HFFc6 (cell line): ENCODE measurements at regions not wholly inside any gene's neighbourhood (a gene's known extent, or its start where the extent isn't known, plus 50 kb on each side); places are given as distances from the start of the nearest gene placed in this dataset.

Experiments used
- DNase-seq: peaks from one replicate; pipeline ENCODE4 v3.0.0-alpha.2; 2018
- H3K27ac Mint-ChIP-seq: 2 replicates; pipeline ENCODE4 v1.8.0; 2020; ENCODE audit warnings: mild to moderate bottlenecking, mixed read lengths
- H3K27me3 Mint-ChIP-seq: 2 replicates; pipeline ENCODE4 v1.8.0; 2021; ENCODE audit warnings: mild to moderate bottlenecking, moderate library complexity, mixed read lengths; ENCODE audit not compliant: insufficient read depth
- H3K36me3 Mint-ChIP-seq: 2 replicates; pipeline ENCODE4 v1.8.0; 2021; ENCODE audit warnings: low read depth, mixed read lengths
- H3K4me1 Mint-ChIP-seq: 2 replicates; pipeline ENCODE4 v1.8.0; 2020; ENCODE audit warnings: low read depth, mixed read lengths
- H3K4me3 Mint-ChIP-seq: 2 replicates; pipeline ENCODE4 v1.8.0; 2020; ENCODE audit warnings: mild to moderate bottlenecking, moderate library complexity, mixed read lengths
- H3K9me3 Mint-ChIP-seq: 2 replicates; pipeline ENCODE4 v1.8.0; 2020; ENCODE audit warnings: mild to moderate bottlenecking, mixed read lengths
- CTCF ChIP-seq: fragments of 200-600 bp; sonication (generic); IDR thresholded peaks from 2 replicates; pipeline ENCODE4 v1.5.0; 2021; ENCODE audit warnings: antibody characterized with exemption, mild to moderate bottlenecking

DNA sequence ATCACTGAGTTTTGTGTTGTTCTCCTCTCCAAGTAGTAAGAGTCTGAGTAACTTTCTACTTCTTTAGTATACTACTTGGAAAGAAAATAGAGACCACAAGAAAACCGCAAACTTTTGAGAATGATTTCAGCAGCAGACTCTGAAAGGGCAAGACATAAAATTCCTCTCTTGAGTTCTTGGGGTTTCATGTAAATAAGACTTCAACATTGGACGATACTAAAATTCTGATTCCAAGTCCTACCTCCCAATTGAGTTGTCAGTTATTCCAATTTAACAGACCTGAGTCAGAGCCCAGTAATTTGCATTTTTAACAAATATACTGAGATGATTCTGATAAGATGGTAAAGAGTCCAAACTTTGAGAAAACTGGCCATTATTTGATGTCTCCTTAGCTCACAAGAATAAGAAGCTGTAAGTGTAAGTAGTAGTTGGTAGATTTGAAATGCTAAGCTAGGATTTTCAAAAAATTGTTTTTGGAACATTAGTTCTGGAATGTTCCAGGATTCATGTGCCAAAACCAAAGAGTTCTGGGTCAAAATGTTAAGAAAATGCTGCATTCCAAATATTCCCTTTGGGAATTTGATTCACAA lies 261.6 kb upstream of the SPOPL start:
- Mint-ChIP-seq H3K9me3 (no peaks in the 10 kb centered on the region), H3K27ac (no peak overlapping the region), H3K4me1 (peaks cover 25% of the 10 kb centered on the region), H3K27me3 (no peaks in the 10 kb centered on the region), H3K4me3 (no peak overlapping the region), H3K36me3 (no peaks in the 10 kb centered on the region; the same call in 1 of the 2 replicates)
- TF ChIP-seq CTCF: no peak
- DNase-seq: no peak

DNA sequence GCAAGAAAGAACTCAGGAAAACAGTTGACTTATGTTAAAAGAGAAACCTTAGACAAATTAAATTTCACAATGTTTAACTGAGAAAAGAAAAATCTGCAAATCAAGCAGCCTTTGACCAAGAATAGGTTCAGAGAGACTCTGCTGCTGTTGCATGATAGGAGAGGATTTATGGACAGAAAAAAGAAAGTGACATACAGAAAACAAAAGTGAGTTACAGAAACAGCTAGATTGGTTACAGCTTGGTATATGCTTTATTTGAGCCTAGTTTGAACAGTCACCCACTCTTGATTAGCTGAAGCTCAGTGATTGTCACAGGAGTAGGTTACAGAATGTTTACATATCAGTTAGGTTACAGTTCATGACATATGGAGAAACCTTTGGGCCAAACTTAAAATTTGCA lies 258.2 kb upstream of the SPOPL start:
- H3K4me1 Mint-ChIP-seq: peaks cover 35% of the 10 kb centered on the region

DNA sequence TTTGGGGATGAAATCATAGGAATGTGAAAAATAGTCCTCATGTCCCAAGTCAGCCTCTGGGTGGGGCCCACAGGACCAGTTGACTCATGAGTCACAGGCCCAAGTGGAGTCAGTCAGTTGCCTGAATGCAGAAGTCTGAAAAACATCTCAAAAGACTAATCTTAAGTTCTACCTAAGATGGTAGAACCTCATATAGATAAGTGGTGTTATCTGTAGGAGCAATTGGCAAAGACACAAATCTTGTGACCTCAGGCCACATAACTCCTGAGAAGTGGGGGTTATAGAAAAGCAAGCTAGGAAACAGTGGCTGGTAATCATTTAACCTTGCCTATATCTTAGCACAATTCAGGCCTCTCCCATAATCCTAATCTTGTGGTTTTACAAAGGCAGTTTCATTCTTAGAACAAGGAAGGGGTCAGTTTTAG lies 257.1 kb upstream of the SPOPL start:
- Mint-ChIP-seq H3K27me3 (no peaks in the 10 kb centered on the region), H3K36me3 (no peaks in the 10 kb centered on the region; the same call in 1 of the 2 replicates)

More for the DNA sequence above, 258.2 kb upstream of the SPOPL start:
- Mint-ChIP-seq H3K36me3 (no peaks in the 10 kb centered on the region; the same call in 1 of the 2 replicates), H3K27me3 (no peaks in the 10 kb centered on the region), H3K4me3 (no peak overlapping the region), H3K27ac (no peak overlapping the region), H3K9me3 (no peaks in the 10 kb centered on the region)
- TF ChIP-seq CTCF: no peak
- no peak for DNase-seq

DNA sequence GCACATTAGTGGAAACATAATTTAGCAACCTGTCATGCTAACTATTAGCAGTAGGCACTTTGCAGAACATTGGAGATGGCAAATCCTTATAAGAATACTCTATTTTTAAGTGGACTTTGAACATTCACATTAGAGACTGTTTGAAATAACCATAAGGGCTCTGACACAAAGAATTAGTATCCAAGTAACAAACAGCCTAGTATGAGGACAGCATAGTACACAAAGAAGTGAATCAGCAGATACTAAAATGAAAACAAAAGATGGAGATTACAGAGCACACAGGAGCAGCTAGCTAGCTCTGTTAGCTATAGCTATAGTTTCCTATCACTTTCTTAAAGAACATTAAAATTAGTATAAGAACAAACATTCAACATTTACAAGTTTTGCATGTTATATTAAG lies 256.3 kb upstream of the SPOPL start:
- H3K36me3 Mint-ChIP-seq: no peaks in the 10 kb centered on the region; the same call in 1 of the 2 replicates
- DNase-seq: no peak
- TF ChIP-seq CTCF: no peak

More for the DNA sequence above, 257.1 kb upstream of the SPOPL start:
- DNase-seq: no peak
- peaks cover 35% of the 10 kb centered on the region for H3K4me1 Mint-ChIP-seq
- H3K27ac Mint-ChIP-seq: peak overlapping the region; percentile 45
- TF ChIP-seq CTCF: no peak
- no peak overlapping the region for H3K4me3 Mint-ChIP-seq
- H3K9me3 Mint-ChIP-seq: no peaks in the 10 kb centered on the region

GRCh38 chr2:138247302-138247701 lies 254.3 kb upstream of the SPOPL start:
- Mint-ChIP-seq H3K27ac (no peak overlapping the region), H3K4me1 (peaks cover 28% of the 10 kb centered on the region), H3K4me3 (no peak overlapping the region), H3K36me3 (no peaks in the 10 kb centered on the region), H3K9me3 (no peaks in the 10 kb centered on the region), H3K27me3 (no peaks in the 10 kb centered on the region)
- no peak for TF ChIP-seq CTCF
- no peak for DNase-seq

More for the DNA sequence above, 256.3 kb upstream of the SPOPL start:
- Mint-ChIP-seq H3K27me3 (no peaks in the 10 kb centered on the region), H3K4me1 (peaks cover 28% of the 10 kb centered on the region), H3K9me3 (no peaks in the 10 kb centered on the region), H3K27ac (peak overlapping the region; percentile 45; the same call in 1 of the 2 replicates), H3K4me3 (no peak overlapping the region)
